Motor neuron (in vitro differentiated cells): ENCODE measurements at regions not wholly inside any gene's neighbourhood (a gene's known extent, or its start where the extent isn't known, plus 50 kb on each side); places are given as distances from the start of the nearest gene placed in this dataset.

ENCODE experiments used
- ATAC-seq, 8 experiments: fragments of 200-7000 bp; cut with Tn5 transposase; replicated peaks in 6 of 8; 2 replicates each; pipeline ENCODE4 v1.8.0; 2021; ENCODE audit warnings: mild to moderate bottlenecking in 8 of 8, moderate library complexity in 8 of 8
- H3K27ac ChIP-seq, 2 donors: fragments of 250-450 bp; sonication (Bioruptor Pico); 2 replicates each; pipeline ENCODE4 v1.9.0; 2021; ENCODE audit warnings: antibody characterized with exemption in 2 of 2, mild to moderate bottlenecking in 2 of 2, moderate library complexity in 1 of 2
- H3K4me1 ChIP-seq, 2 donors: fragments of 250-450 bp; sonication (Bioruptor Pico); replicated peaks in 1 of 2; 2 replicates each; pipeline ENCODE4 v1.6.1; 2021; ENCODE audit warnings: antibody characterized with exemption in 2 of 2, mild to moderate bottlenecking in 2 of 2, moderate library complexity in 1 of 2
- H3K4me3 ChIP-seq, 5 donors: fragments of 250-450 bp; sonication (Bioruptor Pico); 2 replicates each; pipeline ENCODE4 v1.9.0; 2021; ENCODE audit warnings: antibody characterized with exemption in 5 of 5, mild to moderate bottlenecking in 5 of 5, moderate library complexity in 4 of 5
- WGBS, 10 experiments: fragments of 450-650 bp; shearing (Covaris generic); methylation state at CpG; one replicate each; pipeline ENCODE4 v1.0.0; 2022; 5-methylcytosine and 5-hydroxymethylcytosine counted together
- in situ Hi-C, 9 experiments: fragments of 400-800 bp; cut with MboI; loops; one replicate each; pipeline ENCODE4 v1.15.0; 2021; ENCODE audit warnings: low sequenced_read_pairs in 9 of 9, low pct_unique_long_range_greater_than_20kb in 2 of 9; ENCODE audit not compliant: unreplicated experiment in 9 of 9

GRCh38 chr17:65370669-65371131 is 190.7 kb downstream of the AXIN2 start:
- in situ Hi-C loops: no loop called here
- WGBS, 10 experiments: 80 to 100% (median 83%) methylated on average over 1 to 6 of the region's 15 CpGs; no CpG with 5 or more reads in 5 of the 10 experiments
- Histone ChIP-seq H3K4me1 (no peaks in the 10 kb centered on the region), H3K4me3 (no peak overlapping the region), H3K27ac (no peak overlapping the region)
- ATAC-seq: no peak

- Histone ChIP-seq H3K27ac (no peak overlapping the region), H3K4me3 (no peak overlapping the region), H3K4me1 (peaks cover 11 to 14% of the 10 kb centered on the region in 2 donors)
- in situ Hi-C loops: no loop called here
- WGBS, 10 experiments: 85% methylated on average over 2 of the region's 4 CpGs; no CpG with 5 or more reads in 9 of the 10 experiments
- no peak for ATAC-seq
These were observed 193.1 kb downstream of the AXIN2 start for GRCh38 chr17:65368341-65368740.

DNA sequence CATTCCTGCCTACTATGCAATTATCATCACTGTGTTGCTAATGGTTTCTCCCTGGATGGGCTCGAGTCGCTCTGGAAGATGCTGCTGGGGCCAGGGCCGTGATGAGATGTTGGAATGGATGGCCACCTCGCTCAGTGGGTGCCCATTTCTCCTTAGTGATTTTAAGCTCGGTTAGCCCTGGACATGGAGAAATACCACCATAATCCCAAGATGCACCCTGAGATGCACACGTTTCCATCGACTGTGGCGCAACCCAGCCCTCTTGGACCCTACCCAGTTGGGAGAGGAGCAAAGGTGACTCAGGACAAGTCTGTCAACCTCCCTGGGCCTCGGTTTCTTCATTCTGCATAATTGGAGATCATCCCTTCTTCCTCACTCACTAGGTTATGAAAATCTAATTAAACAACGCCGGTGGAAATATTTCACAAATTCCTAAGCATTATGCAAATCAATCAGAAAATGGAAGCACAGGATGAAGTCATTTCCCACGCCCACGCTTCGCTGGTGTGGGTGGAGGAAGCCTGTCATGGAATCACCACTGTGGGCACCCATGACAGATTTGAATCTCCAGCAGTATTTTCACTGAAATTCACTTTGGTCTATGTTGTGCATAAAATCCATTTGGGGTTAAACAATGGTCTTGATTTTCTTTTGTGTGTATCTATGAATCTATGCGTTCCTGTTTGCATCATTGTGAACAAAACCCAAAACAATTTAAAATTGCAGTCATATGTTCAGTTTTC is 195.2 kb downstream of the AXIN2 start:
- WGBS, 10 experiments: 45 to 100% (median 86%) methylated on average over 1 to 15 of the region's 15 CpGs; no CpG with 5 or more reads in 1 of the 10 experiments
- Histone ChIP-seq H3K4me3 (no peak overlapping the region), H3K4me1 (peaks cover 11 to 14% of the 10 kb centered on the region in 2 donors), H3K27ac (no peak overlapping the region)
- no peak for ATAC-seq
- in situ Hi-C loops: no loop called here

DNA sequence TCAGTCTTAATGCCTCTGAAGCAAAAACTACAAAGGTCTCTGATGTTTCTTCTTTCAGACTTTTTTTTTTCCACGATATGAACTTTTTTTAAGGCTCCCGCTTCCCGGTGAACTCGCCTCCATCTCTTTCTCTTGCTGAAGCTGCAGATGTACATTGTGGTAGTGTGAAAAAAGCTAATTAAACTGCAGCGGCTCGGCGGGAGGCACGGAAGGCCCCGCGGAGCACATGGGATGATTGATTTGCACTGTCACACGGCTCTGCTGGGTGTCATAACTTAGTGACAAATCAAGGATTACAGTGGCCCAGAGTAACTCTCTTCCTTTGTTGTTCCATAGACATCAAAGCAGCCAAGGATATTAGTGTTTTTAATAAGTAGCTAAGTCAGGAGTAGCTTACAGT is 196.3 kb downstream of the AXIN2 start:
- 7 to 75% (median 20%) methylated on average over 3 to 11 of the region's 11 CpGs; no CpG with 5 or more reads in 1 of the 10 experiments for WGBS, 10 experiments
- peak in 5 of 8 experiments; percentile 90 to 97 (median 94) for ATAC-seq
- H3K4me1 ChIP-seq: peaks cover 11 to 14% of the 10 kb centered on the region in 2 donors
- H3K4me3 ChIP-seq: no peak overlapping the region
- H3K27ac ChIP-seq: no peak overlapping the region
- in situ Hi-C loops: no loop called here

DNA sequence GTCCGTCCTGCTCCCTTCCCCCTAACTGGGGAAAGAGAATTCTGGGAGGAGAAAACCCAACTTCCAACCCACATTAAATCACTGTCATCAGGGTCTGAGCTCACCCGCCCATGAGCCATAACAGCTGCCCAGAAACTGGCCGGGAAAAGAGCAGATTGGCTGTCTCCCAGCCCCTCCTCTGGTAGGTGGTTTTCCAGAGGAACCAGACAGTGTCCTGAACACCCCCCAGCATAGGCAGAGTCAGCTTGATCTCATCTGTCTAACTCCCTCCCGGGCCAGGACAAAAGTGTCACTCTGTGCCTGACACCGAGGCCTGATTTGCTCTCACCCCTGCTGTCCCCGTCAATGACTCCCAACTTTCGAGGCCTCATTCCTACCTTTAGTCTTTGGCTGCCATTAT is 197.0 kb downstream of the AXIN2 start:
- H3K27ac ChIP-seq: no peak overlapping the region
- H3K4me3 ChIP-seq: no peak overlapping the region
- 20 to 100% (median 77%) methylated on average over 1 to 5 of the region's 7 CpGs; no CpG with 5 or more reads in 4 of the 10 experiments for WGBS, 10 experiments
- peaks cover 11 to 14% of the 10 kb centered on the region in 2 donors for H3K4me1 ChIP-seq
- peak in 4 of 8 experiments; percentile 31 to 64 (median 60) for ATAC-seq
- in situ Hi-C loops: no loop called here

- in situ Hi-C loops: no loop called here
These were observed 198.6 kb downstream of the AXIN2 start for GRCh38 chr17:65362826-65363225.

DNA sequence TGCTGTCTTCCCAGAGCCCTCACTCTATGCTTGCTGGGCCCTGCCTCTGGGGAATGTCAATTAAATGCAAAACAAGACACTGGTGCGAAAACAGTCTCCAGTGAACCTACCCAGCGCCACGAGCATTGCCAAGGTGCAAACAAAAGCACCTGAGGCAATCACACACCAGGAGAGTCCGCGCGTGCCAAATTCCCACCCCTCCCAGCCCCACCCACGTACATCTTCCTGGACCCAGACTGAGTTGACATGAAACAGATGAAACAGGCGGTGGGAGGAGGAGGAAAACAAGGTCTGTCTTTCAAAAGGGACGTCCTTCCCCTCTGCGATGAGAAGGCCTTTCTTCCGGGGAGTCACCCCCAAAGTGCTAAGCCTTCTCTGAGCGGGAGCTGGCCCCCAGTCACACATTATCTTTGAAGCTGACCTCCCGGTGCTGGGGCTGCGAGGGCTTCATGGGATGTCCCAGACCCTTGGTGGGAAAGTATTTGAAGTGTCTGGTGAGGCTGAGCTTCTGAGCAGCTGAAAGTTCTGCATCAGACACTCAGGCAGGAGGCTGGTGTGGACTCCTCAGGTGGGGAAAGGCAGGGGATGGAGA is 200.4 kb downstream of the AXIN2 start:
- in situ Hi-C loops: no loop called here

More at GRCh38 chr17:65362826-65363225, 198.6 kb downstream of the AXIN2 start:
- ATAC-seq: no peak
- WGBS, 10 experiments: 42 to 100% (median 88%) methylated on average over 1 to 2 of the region's 2 CpGs; no CpG with 5 or more reads in 2 of the 10 experiments
- Histone ChIP-seq H3K4me1 (peaks cover 11 to 14% of the 10 kb centered on the region in 2 donors), H3K4me3 (no peak overlapping the region), H3K27ac (no peak overlapping the region)

DNA sequence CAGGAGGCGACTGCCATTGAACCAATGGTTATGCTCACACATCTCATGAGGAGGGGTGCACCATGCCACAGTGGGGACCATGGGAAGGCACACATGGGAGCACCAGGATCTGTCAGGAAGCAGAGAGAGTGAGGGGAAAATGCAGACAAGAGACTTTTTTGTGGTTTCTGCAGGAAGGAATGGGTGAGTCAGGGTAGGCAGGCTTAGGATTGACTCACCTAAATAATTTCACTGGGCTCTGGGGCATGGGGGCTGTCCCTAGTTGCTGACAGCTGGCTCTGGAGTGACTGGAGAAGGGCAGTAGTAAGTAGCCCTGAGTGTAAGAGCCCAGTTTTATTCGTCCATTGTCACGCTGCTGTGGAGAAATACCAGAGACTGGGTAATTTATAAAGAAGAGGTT is 202.4 kb downstream of the AXIN2 start:
- Histone ChIP-seq H3K4me3 (no peak overlapping the region), H3K4me1 (no peaks in the 10 kb centered on the region), H3K27ac (no peak overlapping the region)
- 0 to 90% (median 29%) methylated on average over 1 to 2 of the region's 3 CpGs; no CpG with 5 or more reads in 6 of the 10 experiments for WGBS, 10 experiments
- in situ Hi-C loops: no loop called here
- ATAC-seq: peak in 3 of 8 experiments; percentile 58 to 80 (median 63)

More for the DNA sequence above, 200.4 kb downstream of the AXIN2 start:
- H3K4me3 ChIP-seq: no peak overlapping the region
- H3K4me1 ChIP-seq: peaks cover 11 to 14% of the 10 kb centered on the region in 2 donors
- ATAC-seq: no peak
- 60 to 93% (median 87%) methylated on average over 1 to 6 of the region's 14 CpGs; no CpG with 5 or more reads in 5 of the 10 experiments for WGBS, 10 experiments
- no peak overlapping the region for H3K27ac ChIP-seq

DNA sequence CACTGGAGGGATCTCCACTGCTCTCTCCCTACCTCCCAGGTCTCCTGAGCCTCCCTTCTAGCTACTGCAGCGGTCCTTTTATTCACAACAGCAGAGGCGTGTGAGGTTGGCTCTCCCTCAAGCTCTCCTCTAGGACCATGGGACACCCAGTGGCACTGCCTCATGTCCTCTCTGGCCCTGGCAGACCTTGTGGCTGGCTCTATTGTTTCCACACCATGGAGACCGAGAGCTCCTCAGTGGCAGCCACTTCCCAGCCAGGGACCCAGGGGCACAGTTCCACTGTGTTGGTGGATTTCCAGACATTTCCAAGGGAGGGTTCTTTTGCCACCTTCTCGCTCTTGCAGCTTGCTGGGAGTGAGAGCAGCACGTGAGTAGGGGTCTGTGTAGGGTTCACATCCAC is 204.9 kb downstream of the AXIN2 start:
- Histone ChIP-seq H3K4me1 (no peaks in the 10 kb centered on the region), H3K4me3 (no peak overlapping the region), H3K27ac (no peak overlapping the region)
- WGBS, 10 experiments: 70 to 88% (median 80%) methylated on average over 1 to 3 of the region's 5 CpGs; no CpG with 5 or more reads in 6 of the 10 experiments
- no peak for ATAC-seq
- in situ Hi-C loops: no loop called here

- 73 to 100% (median 93%) methylated on average over 1 to 3 of the region's 4 CpGs; no CpG with 5 or more reads in 3 of the 10 experiments for WGBS, 10 experiments
- H3K27ac ChIP-seq: no peak overlapping the region
- no peak overlapping the region for H3K4me3 ChIP-seq
- H3K4me1 ChIP-seq: no peaks in the 10 kb centered on the region
- ATAC-seq: no peak
- in situ Hi-C loops: no loop called here
These were observed 206.2 kb downstream of the AXIN2 start for GRCh38 chr17:65355246-65355645.

- in situ Hi-C loops: no loop called here
These were observed 211.5 kb downstream of the AXIN2 start for GRCh38 chr17:65349916-65350315.

DNA sequence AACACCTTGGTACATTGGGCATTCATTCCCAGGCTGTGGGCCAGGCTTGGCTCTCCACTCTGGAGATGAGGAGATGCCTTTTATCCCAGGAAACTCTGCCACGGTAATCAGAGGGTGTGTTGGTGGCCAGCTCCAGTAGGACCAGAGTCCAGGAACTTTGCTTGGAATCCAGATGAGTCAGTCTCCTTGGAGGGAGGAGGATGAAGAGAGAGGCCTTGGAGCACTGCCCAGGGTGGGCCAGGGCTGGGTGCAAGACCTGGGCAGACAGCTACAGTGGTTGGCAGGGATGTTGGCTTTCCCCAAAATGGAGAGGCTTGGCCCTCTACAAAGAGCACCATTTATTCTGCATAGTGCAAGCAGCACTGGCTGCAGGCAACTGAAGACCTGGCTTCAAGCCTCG is 209.0 kb downstream of the RGS9 start:
- Histone ChIP-seq H3K4me1 (no peaks in the 10 kb centered on the region), H3K4me3 (no peak overlapping the region), H3K27ac (no peak overlapping the region)
- in situ Hi-C loops: no loop called here
- no peak for ATAC-seq
- WGBS, 10 experiments: 0 to 100% (median 57%) methylated on average over 1 to 2 of the region's 2 CpGs; no CpG with 5 or more reads in 6 of the 10 experiments

More at GRCh38 chr17:65349916-65350315, 211.5 kb downstream of the AXIN2 start:
- ATAC-seq: no peak
- 0 to 100% (median 30%) methylated on average over 1 of the region's 1 CpG; no CpG with 5 or more reads in 4 of the 10 experiments for WGBS, 10 experiments
- Histone ChIP-seq H3K27ac (no peak overlapping the region), H3K4me3 (no peak overlapping the region), H3K4me1 (no peaks in the 10 kb centered on the region)

- no peak for ATAC-seq
- no peaks in the 10 kb centered on the region for H3K4me1 ChIP-seq
- H3K4me3 ChIP-seq: no peak overlapping the region
- H3K27ac ChIP-seq: no peak overlapping the region
- in situ Hi-C loops: no loop called here
- 52 to 100% (median 81%) methylated on average over 3 to 13 of the region's 15 CpGs for WGBS, 10 experiments
These were observed 208.3 kb downstream of the RGS9 start for GRCh38 chr17:65345261-65346005.
